Kidney (tissue), 13 donors: ENCODE measurements at regions not wholly inside any gene's neighbourhood (a gene's known extent, or its start where the extent isn't known, plus 50 kb on each side); places are given as distances from the start of the nearest gene placed in this dataset.
A peak's percentile ranks its signal among the peaks of the same experiment; 100 is the strongest.

Experiments used
- DNase-seq, 5 donors: peaks; one replicate each; pipeline ENCODE4 v3.0.0-alpha.2; 2013 to 2020
- FAIRE-seq: peaks from 2 replicates; lab custom pipeline; 2012; peaks lifted over from hg19 to GRCh38; lab: Jason Lieb, UNC
- H3K27ac ChIP-seq, 2 donors: one replicate each; pipeline ENCODE4 v1.7.0; 2013; ENCODE audit warnings: low read depth in 2 of 2, low read length in 2 of 2, inconsistent platforms in 1 of 2
- H3K27me3 ChIP-seq: one replicate; pipeline ENCODE4 v1.7.1; 2013; ENCODE audit warnings: low read length, inconsistent platforms; ENCODE audit not compliant: control insufficient read depth, insufficient read depth
- H3K36me3 ChIP-seq, 3 donors: one replicate each; pipeline versions ENCODE4 v1.7.0 to v1.7.1; 2013; ENCODE audit warnings: low read length in 3 of 3, control low read depth in 1 of 3, inconsistent platforms in 1 of 3; ENCODE audit not compliant: insufficient read depth in 3 of 3, control insufficient read depth in 2 of 3
- H3K4me1 ChIP-seq, 3 donors: one replicate each; pipeline versions ENCODE4 v1.7.0 to v1.7.1; 2013; ENCODE audit warnings: low read length in 3 of 3, inconsistent platforms in 1 of 3, low read depth in 1 of 3; ENCODE audit not compliant: control insufficient read depth in 2 of 3, insufficient read depth in 2 of 3
- H3K4me3 ChIP-seq, 3 donors: one replicate each; pipeline versions ENCODE4 v1.7.0 to v1.8.1; 2013; ENCODE audit warnings: low read length in 3 of 3, control low read depth in 1 of 3, inconsistent platforms in 1 of 3
- H3K9ac ChIP-seq, 3 donors: one replicate each; pipeline versions ENCODE4 v1.7.0 to v1.7.1; 2013; ENCODE audit warnings: low read length in 3 of 3, control low read depth in 1 of 3, inconsistent platforms in 1 of 3
- H3K9me3 ChIP-seq, 3 donors: one replicate each; pipeline versions ENCODE4 v1.7.0 to v1.7.1; 2013; ENCODE audit warnings: low read length in 3 of 3, control low read depth in 1 of 3, inconsistent platforms in 1 of 3; ENCODE audit not compliant: control insufficient read depth in 2 of 3, insufficient read depth in 1 of 3
- intact Hi-C: fragments of 100-400 bp; cut with DNase I; formaldehyde crosslinking; loops from one replicate; pipeline ENCODE4 v1.11.1; 2022
- TF ChIP-seq, protein P1 (sequence below): IDR thresholded peaks from 3 replicates; pipeline ENCODE4 v1.5.1; 2012; ENCODE audit warnings: mild to moderate bottlenecking, moderate library complexity, borderline replicate concordance; ENCODE audit not compliant: insufficient read depth; ENCODE audit errors: extremely low read depth
- donor health status: control.
- donor health status: control.
- donor health status: control.
- donor health status: control.
- donor health status: control.
- donor health status: DM: yes; HTN: yes; CAD: no.
- donor health status: Normal renal cell carcinoma (clear cell type).

DNA sequence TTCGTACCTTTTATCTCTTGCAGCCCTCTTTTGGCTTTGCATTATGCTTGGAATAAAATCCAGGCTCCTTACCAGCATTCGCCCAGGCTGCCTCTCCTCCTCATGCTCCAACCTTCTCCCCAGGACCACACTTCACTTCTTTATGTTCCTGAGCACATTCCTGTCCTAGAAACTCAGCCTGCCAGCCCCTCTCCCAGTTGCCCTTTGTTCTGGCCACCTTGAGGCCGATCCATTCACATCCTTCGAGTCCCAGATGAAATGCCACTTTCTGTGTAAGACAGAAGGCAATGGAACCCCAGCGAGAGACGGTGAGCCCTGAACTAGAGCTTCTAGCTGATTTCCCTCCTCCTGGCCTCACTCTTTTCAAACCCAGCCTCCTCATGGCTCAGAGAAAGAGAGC, 73.0 kb upstream of the NTM start:
- intact Hi-C loops, result no loop called here

DNA sequence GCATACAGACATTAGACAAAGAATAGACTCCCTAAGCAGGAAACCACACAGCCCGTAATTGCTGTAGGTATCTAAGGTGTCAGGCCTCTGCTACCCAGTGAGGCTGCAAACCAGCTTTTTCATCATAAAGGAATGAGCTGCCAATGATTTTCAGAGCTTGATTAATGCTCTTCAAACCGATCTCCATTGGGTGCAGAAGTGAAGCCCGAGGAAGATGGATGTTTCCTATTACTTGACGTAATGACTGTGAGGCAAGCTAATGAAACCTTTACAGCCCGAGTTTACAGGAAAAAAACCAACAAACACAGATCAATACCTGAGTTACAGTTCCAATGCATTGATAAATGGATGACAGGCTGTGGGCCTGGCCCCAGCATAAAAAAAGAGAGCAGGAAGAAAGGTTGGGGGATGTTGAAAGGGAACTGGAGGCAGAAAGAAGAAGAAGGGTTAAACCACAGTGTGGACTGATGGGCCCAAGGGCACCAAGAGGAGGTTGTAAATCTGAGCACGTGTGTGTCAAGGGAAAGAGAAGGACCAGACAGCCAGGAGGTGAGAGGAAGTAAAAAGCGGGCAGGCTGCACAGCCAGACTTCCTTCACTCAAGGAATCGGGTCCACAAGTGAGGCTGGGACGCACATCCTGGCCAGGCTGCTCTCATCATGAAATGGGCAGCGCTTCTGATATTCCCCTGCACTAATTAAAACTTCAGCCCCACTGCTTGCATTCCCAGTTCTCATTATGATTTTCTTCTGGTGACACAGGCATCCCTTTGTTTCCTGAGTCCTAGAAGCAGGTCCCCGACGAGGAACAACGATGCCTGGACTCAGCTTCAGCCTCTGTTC, 70.6 kb upstream of the NTM start:
- H3K36me3 ChIP-seq, result no peaks in the 10 kb centered on the region
- intact Hi-C loops, result no loop called here
- no peaks in the 10 kb centered on the region for H3K4me1 ChIP-seq
- DNase-seq, result no peak
- no peak overlapping the region for H3K4me3 ChIP-seq
- FAIRE-seq, result no peak
- no peaks in the 10 kb centered on the region for H3K27me3 ChIP-seq
- TF ChIP-seq, protein P1, sequence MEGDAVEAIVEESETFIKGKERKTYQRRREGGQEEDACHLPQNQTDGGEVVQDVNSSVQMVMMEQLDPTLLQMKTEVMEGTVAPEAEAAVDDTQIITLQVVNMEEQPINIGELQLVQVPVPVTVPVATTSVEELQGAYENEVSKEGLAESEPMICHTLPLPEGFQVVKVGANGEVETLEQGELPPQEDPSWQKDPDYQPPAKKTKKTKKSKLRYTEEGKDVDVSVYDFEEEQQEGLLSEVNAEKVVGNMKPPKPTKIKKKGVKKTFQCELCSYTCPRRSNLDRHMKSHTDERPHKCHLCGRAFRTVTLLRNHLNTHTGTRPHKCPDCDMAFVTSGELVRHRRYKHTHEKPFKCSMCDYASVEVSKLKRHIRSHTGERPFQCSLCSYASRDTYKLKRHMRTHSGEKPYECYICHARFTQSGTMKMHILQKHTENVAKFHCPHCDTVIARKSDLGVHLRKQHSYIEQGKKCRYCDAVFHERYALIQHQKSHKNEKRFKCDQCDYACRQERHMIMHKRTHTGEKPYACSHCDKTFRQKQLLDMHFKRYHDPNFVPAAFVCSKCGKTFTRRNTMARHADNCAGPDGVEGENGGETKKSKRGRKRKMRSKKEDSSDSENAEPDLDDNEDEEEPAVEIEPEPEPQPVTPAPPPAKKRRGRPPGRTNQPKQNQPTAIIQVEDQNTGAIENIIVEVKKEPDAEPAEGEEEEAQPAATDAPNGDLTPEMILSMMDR, result no peak
- no peak overlapping the region for H3K9ac ChIP-seq
- H3K27ac ChIP-seq, result no peak overlapping the region
- H3K9me3 ChIP-seq, result no peaks in the 10 kb centered on the region

More for the DNA sequence above, 73.0 kb upstream of the NTM start:
- Histone ChIP-seq H3K4me1 (no peaks in the 10 kb centered on the region), H3K9ac (no peak overlapping the region), H3K9me3 (no peaks in the 10 kb centered on the region), H3K36me3 (no peaks in the 10 kb centered on the region), H3K27me3 (no peaks in the 10 kb centered on the region), H3K27ac (no peak overlapping the region), H3K4me3 (no peak overlapping the region)
- DNase-seq (no peak), FAIRE-seq (no peak)
- TF ChIP-seq, protein P1, result no peak

DNA sequence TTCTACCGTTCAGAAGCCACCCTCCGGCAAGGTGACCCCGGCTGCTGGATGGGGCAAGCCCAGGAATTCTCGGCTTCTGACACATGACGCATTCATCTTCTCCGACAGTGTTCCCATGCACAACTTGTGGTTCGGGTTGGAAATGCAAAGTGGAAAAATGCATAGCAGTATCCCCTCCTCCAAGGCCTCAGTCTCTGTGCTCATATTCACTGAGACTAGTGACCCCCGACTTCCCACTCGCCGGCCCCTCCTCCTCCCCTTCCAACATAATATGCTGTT, 70.0 kb upstream of the NTM start:
- no peak overlapping the region for H3K4me3 ChIP-seq
- DNase-seq (peak in 4 of 5 donors; percentile 43 to 75 (median 56)), FAIRE-seq (no peak)
- intact Hi-C loops, result no loop called here
- H3K9ac ChIP-seq, result no peak overlapping the region
- no peak overlapping the region for H3K27ac ChIP-seq
- no peaks in the 10 kb centered on the region for H3K4me1 ChIP-seq
- no peaks in the 10 kb centered on the region for H3K9me3 ChIP-seq
- H3K27me3 ChIP-seq, result no peaks in the 10 kb centered on the region
- H3K36me3 ChIP-seq, result no peaks in the 10 kb centered on the region
- TF ChIP-seq, protein P1, result no peak
